Globus pallidus (tissue), 1 donor: ENCODE measurements at regions not wholly inside any gene's neighbourhood (a gene's known extent, or its start where the extent isn't known, plus 50 kb on each side); places are given as distances from the start of the nearest gene placed in this dataset.
A peak's percentile ranks its signal among the peaks of the same experiment; 100 is the strongest.

Experiments used
- DNase-seq: peaks from one replicate; pipeline ENCODE4 v3.0.0-alpha.2; 2015; ENCODE audit warnings: low spot score

DNA sequence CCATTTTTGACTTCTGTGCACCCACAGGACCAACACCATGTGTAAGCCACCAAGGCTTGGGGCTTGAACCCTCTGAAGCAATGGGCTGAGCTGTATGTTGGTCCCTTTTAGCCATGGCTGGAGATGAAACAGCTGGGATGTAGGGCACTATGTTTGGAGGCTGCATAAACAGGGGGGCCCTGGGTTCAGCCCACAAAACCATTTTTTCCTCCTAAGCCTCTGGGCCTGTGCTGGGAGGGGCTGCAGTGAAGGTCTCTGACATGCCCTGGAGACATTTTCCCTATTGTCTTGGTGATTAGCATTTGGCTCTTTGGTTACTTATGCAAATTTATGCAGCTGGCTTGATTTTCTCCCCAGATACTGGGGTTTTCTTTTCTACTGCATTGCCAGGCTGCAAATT, 144.9 kb downstream of the ZNF326 start:
- no peak for DNase-seq

DNA sequence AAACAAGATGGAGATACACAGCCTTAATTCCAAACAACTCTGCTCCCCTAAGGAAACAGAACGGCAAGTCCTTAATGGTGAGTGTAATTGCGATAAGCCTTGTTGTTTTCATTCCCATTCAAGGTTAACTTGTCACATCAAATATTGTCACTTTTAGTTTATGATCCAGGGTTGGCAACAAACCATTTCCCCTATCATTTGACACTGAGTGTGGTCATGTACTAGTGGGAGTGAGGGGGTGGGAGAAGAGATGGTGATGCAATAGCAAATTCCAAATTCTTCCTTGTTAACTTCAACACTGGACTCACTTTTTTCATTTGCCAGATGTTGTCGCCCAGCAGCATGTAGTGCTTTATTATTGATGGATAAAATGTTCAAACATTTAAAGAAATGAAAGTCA, 140.4 kb downstream of the ZNF326 start:
- no peak for DNase-seq

DNA sequence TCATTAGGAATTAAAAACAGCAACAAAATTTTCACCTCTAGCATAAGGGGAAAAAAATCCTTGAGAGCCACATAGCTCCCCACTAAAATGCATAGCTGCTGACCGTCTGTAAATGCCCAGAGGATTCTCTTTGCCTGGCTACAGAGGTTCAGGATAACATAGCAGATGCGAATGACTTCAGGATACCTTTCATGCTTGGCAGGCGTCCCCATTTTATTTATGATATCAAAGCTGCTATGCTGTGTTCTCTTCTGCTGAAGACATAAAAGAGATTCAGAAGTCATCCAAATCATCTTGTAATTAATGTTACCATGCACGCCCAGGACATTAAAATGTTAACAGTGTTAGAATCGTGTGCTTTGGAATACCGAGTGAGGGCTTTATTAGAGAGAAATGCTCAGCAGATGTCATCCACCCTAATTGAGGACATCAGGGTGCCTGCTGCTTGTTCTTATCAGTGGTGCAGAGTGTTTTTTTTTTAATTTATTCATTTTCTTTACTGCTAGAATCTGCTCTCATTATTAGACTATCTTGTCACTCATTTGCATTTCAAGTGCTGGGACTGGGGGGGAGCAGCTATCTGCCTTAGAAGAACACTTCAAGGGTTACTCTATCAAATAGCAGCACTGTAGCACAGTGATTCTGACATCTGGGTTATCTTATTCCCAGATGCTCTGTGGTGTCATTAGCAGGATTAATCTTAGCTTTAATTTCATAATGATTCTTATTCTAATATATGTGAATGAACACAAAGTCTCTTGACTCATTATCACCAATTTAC, 139.5 kb downstream of the ZNF326 start:
- no peak for DNase-seq

- DNase-seq, result no peak
Measured at GRCh38 chr1:90133133-90133532, 138.2 kb downstream of the ZNF326 start.

- DNase-seq, result no peak
Measured at GRCh38 chr1:90132306-90132705, 137.4 kb downstream of the ZNF326 start.

DNA sequence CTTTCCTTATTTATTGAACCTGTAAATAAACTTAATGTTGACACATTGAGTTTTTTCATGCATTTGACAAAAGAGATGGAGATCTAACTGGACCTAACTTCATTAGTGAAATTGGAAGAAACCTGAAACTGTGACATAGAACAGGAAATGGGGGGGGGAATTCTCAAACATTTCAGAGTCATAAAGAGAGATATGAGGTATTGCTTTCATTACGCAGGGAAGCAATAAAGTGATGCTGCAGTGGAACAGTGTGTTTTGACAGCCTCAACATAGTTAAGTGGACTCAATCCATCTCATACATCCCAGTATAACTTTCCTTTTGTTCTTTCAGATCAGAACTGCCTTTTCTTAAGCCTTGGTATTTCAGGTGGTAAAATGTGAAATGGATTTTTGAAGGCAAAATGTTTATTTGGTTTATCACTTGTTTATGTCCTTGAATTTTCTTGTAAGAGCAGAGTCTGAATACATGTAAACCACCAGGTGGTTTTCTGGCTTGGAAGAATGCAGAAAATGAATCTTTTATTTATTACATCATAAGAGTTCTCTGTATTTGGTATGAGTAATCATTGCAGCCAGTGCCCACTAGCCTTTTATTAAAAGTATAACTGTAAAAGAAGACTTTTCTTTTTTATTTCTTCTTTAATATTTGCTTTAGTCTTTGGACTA, 132.5 kb downstream of the ZNF326 start:
- no peak for DNase-seq

DNA sequence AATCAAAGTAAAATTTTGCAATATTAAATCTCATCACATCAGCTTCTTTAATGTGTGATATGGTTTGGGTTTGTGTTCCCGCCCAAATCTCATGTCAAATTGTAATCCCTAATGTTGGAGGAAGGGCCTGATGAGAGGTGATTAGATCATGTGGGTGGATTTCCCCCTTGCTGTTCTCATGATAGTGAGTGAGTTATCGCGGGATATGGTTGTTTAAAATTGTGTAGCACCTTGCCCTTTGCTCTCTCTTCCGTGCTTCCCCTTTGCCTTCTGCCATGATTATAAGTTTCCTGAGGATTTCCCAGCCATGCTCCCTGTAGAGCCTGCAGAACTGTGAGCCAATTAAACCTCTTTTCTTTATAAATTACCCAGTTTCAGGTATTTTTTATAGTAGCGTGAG, 131.9 kb downstream of the ZNF326 start:
- no peak for DNase-seq

- DNase-seq, result peak; percentile 17
Measured at GRCh38 chr1:90122654-90123340, 127.9 kb downstream of the ZNF326 start.

GRCh38 chr1:90114521-90115141, 119.7 kb downstream of the ZNF326 start:
- DNase-seq, result peak; percentile 52

DNA sequence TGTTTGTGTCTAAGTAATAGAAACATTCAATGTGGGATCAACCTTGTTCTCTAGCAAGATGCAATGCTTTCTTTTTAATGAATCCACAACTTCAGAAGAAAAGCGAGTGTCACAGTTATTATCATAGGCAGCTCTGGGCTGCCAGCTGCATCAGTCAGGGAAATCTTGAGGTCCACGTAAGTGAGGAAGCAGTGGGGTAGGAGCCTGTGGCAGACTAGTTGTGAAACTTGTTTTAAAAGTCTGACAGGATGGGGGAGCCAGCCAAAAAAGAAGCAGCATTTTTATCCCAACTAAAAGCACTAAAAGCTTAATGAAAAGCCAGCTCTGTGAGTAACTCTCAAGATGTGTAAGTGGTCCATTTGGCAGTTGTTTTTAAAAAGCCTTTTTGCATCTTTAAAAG, 113.1 kb downstream of the ZNF326 start:
- no peak for DNase-seq

DNA sequence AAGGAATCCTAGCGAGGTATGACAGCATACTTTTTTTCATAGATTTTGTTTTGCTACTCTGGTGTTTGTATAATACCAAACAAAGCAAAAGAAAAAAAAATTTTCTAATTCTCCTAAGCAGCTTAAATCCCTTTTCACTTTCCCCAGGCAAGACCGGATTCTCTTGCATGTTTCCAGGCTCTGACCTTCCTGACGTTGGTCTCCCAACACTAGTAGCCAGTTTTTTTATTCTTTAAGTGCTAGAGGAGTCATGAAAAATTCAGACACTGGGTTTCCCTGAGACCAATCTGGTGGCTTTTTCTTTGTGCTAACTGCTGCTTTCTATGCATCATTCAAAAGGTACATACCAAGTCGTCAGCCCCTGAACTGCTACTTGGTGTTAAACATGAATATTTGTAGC, 111.4 kb downstream of the ZNF326 start:
- DNase-seq, result no peak

DNA sequence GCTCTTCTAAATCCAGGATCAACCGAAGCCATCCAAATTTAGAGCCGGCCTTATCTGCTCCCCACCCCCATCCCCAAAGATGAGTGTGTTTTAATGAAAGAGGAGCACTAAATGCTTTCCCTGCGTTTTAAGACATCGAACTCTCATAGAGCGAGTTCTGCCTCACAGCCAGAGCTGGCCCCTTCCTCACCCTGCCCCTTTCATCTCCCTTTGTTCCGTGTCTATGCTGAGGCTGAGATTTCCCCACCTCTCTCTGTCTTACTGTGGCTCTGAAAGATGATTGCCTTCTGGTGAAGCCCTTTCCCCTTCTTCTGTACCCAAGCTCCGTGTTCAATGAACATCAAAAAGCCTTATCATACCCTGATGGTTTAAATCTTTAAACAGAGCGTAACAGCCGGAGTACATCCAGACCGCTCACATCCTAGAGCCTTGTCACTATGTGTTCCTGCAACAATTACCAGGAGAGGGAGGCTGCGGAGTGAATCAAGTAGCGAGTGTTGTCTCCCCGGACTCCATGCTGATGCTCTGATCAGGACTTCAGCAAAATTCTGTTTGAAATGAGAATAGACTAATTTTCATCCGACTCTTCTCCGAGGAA, 110.1 kb downstream of the ZNF326 start:
- no peak for DNase-seq

- no peak for DNase-seq
Measured at GRCh38 chr1:90100566-90100965, 105.7 kb downstream of the ZNF326 start.

GRCh38 chr1:90092441-90092840, 97.5 kb downstream of the ZNF326 start:
- DNase-seq, result no peak
